ENCODE measurements at regions not wholly inside any gene's neighbourhood (a gene's known extent, or its start where the extent isn't known, plus 50 kb on each side); places are given as distances from the start of the nearest gene placed in this dataset.

DNA sequence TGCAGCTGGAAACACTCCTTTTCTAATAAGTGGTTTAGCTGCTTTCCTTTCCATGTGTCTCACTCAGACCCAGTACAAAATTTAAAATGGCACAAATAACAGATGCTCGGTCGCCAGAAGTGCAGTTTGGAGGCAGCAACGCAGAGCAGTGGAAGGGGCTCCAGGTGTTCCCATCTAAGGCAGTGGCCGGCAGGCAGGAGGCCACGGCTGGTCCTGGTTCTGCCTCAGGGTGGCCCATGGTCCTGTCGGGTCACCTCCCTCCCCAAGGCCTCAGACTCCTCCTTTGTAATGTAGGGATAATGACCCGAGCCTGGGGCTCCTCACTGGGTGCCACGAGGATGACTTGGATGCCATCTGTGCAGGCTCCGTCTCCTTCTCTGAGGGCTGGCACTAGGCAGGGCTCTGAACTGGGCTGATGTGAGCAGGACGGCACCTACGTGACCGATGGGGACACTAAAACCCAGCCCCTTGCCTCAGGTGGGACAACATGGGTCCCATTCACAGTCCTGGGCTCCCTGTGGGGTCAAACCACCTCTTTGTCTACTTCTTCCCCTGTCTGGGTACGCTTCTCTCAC lies 80.9 kb upstream of the SLC66A3 start:
- DNase-seq (ENCODE audit: low spot score in 2 of 2) = no peak
- H3K27ac ChIP-seq = no peak overlapping the region
- H3K4me1 ChIP-seq = no peaks in the 10 kb centered on the region
- H3K36me3 ChIP-seq = no peaks in the 10 kb centered on the region
- 84% methylated on average over 10 of the region's 13 CpGs for WGBS
- H3K4me3 ChIP-seq = no peak overlapping the region
- no peak for TF ChIP-seq CTCF (IDR thresholded peaks at IDR 0.05)
- no peak for TF ChIP-seq EP300 (IDR thresholded peaks at IDR 0.05)
- TF ChIP-seq POLR2AphosphoS5 (IDR thresholded peaks at IDR 0.05) = no peak
- no peak for TF ChIP-seq POLR2A (IDR thresholded peaks at IDR 0.05)
- H3K27me3 ChIP-seq = peaks cover 9% of the 10 kb centered on the region
- no peaks in the 10 kb centered on the region for H3K9me3 ChIP-seq

- DNase-seq (ENCODE audit: low spot score in 2 of 2) = no peak
- no peak overlapping the region for H3K27ac ChIP-seq
- TF ChIP-seq POLR2A (IDR thresholded peaks at IDR 0.05) = no peak
- TF ChIP-seq CTCF (IDR thresholded peaks at IDR 0.05) = no peak
- no peak for TF ChIP-seq EP300 (IDR thresholded peaks at IDR 0.05)
- no peak for TF ChIP-seq POLR2AphosphoS5 (IDR thresholded peaks at IDR 0.05)
- no peaks in the 10 kb centered on the region for H3K9me3 ChIP-seq
- H3K27me3 ChIP-seq = peaks cover 9% of the 10 kb centered on the region
- no peak overlapping the region for H3K4me3 ChIP-seq
- H3K4me1 ChIP-seq = no peaks in the 10 kb centered on the region
- WGBS = 88% methylated on average over 5 of the region's 5 CpGs
- H3K36me3 ChIP-seq = no peaks in the 10 kb centered on the region
Observed at GRCh38 chr2:11075221-11075620, 80.0 kb upstream of the SLC66A3 start.

GRCh38 chr2:11077411-11077810 lies 77.9 kb upstream of the SLC66A3 start:
- Histone ChIP-seq H3K9me3 (no peaks in the 10 kb centered on the region), H3K27ac (no peak overlapping the region), H3K36me3 (no peaks in the 10 kb centered on the region), H3K4me3 (no peak overlapping the region), H3K27me3 (peaks cover 6% of the 10 kb centered on the region), H3K4me1 (no peaks in the 10 kb centered on the region)
- WGBS = 66% methylated on average over 3 of the region's 3 CpGs
- TF ChIP-seq POLR2A (IDR thresholded peaks at IDR 0.05) = no peak
- TF ChIP-seq EP300 (IDR thresholded peaks at IDR 0.05) = no peak
- TF ChIP-seq CTCF (IDR thresholded peaks at IDR 0.05) = no peak
- no peak for TF ChIP-seq POLR2AphosphoS5 (IDR thresholded peaks at IDR 0.05)
- no peak for DNase-seq (ENCODE audit: low spot score in 2 of 2)

DNA sequence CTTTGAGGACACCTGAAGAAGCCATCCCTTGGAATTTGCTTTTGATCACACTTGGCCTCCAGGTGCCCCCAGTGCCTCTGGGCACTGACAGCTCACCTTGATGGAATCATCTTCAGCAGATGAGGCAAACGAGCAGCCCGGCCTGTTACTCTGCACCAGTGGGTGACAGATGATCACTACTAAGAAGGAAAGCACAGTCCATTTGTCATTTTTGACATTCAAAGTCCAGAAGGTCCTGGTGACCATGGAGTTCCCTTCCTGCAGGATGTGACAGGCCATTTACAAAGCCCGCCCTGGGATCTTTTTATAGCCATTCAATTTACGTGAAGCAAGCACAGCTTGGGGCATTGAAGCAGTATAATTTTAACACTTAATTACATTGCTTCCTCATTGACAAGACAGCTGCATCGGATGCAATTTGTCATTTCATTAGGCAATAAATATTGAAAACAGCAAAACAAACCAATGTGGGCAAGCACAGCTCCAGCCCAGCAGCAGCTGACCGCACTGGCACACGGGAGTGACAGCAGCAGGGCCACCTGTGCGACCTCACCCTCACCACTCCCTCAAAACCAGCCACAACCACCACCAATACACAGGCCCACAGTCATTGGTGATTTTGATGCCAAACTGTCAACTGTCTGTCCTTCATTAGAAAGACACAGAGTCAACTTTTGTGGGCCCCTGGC lies 76.0 kb upstream of the SLC66A3 start:
- no peak overlapping the region for H3K27ac ChIP-seq
- peaks cover 7% of the 10 kb centered on the region for H3K27me3 ChIP-seq
- no peak for TF ChIP-seq EP300 (IDR thresholded peaks at IDR 0.05)
- H3K36me3 ChIP-seq = no peaks in the 10 kb centered on the region
- peak in 1 of 2 donors; percentile 53 for DNase-seq (ENCODE audit: low spot score in 2 of 2)
- no peak overlapping the region for H3K4me3 ChIP-seq
- H3K9me3 ChIP-seq = no peaks in the 10 kb centered on the region
- no peaks in the 10 kb centered on the region for H3K4me1 ChIP-seq
- WGBS = 48% methylated on average over 5 of the region's 8 CpGs

GRCh38 chr2:11080253-11081115 lies 74.8 kb upstream of the SLC66A3 start:
- Histone ChIP-seq H3K27me3 (peaks cover 7% of the 10 kb centered on the region), H3K4me1 (no peaks in the 10 kb centered on the region), H3K9me3 (no peaks in the 10 kb centered on the region), H3K36me3 (no peaks in the 10 kb centered on the region), H3K4me3 (no peak overlapping the region), H3K27ac (no peak overlapping the region)
- TF ChIP-seq CTCF (IDR thresholded peaks at IDR 0.05) = no peak
- no peak for TF ChIP-seq POLR2AphosphoS5 (IDR thresholded peaks at IDR 0.05)
- TF ChIP-seq EP300 (IDR thresholded peaks at IDR 0.05) = no peak
- TF ChIP-seq POLR2A (IDR thresholded peaks at IDR 0.05) = no peak
- WGBS = 91% methylated on average over 20 of the region's 20 CpGs
- DNase-seq (ENCODE audit: low spot score in 2 of 2) = peak in 1 of 2 donors; percentile 64
